Breast epithelium (tissue), 4 donors: ENCODE measurements at regions not wholly inside any gene's neighbourhood (a gene's known extent, or its start where the extent isn't known, plus 50 kb on each side); places are given as distances from the start of the nearest gene placed in this dataset.

Experiments used
- DNase-seq, 2 donors: peaks; one replicate each; pipeline ENCODE4 v3.0.0-alpha.2; 2019; ENCODE audit warnings: low spot score in 2 of 2
- H3K27ac ChIP-seq, 2 donors: fragments of 200-600 bp; sonication (generic) in 1 of 2; one replicate each; pipeline ENCODE4 v1.5.1; 2016 to 2019; ENCODE audit warnings: mild to moderate bottlenecking in 1 of 2
- H3K27me3 ChIP-seq, 2 donors: fragments of 200-600 bp; sonication (generic) in 1 of 2; one replicate each; pipeline versions ENCODE4 v1.5.1 to v1.6.0; 2017 to 2019; ENCODE audit warnings: control low read depth in 1 of 2, mild to moderate bottlenecking in 1 of 2
- H3K36me3 ChIP-seq: fragments of 200-600 bp; one replicate; pipeline ENCODE4 v1.5.1; 2019
- H3K4me1 ChIP-seq, 2 donors: fragments of 200-600 bp; sonication (generic); one replicate each; pipeline ENCODE4 v1.5.1; 2016 to 2019; ENCODE audit warnings: control low read depth in 1 of 2
- H3K4me3 ChIP-seq, 3 donors: fragments of 200-600 bp; sonication (generic); 1 replicate in 2 of 3; 2 replicates in 1 of 3; pipeline ENCODE4 v1.5.1; 2016 to 2019; ENCODE audit warnings: mild to moderate bottlenecking in 3 of 3, moderate library complexity in 2 of 3
- H3K9me3 ChIP-seq, 2 donors: fragments of 200-600 bp; sonication (generic) in 1 of 2; one replicate each; pipeline ENCODE4 v1.5.1; 2016 to 2019; ENCODE audit warnings: control low read depth in 1 of 2
- CTCF ChIP-seq, 3 donors: fragments of 450-650 bp; IDR thresholded peaks; one replicate each; pipeline ENCODE4 v1.5.1; 2016 to 2017; ENCODE audit warnings: antibody characterized with exemption in 3 of 3, mild to moderate bottlenecking in 3 of 3, moderate library complexity in 3 of 3
- POLR2A ChIP-seq: fragments of 450-650 bp; IDR thresholded peaks from one replicate; pipeline ENCODE4 v1.6.1; 2016; ENCODE audit warnings: antibody characterized with exemption, mild to moderate bottlenecking, moderate library complexity
- POLR2AphosphoS5 ChIP-seq, 3 donors: sonication (generic); formaldehyde crosslinking; IDR thresholded peaks; one replicate each; pipeline ENCODE4 v1.6.1; 2017; ENCODE audit warnings: antibody characterized with exemption in 3 of 3
- intact Hi-C: fragments of 100-400 bp; cut with DNase I; formaldehyde crosslinking; loops from one replicate; pipeline ENCODE4 v1.15.1; 2023; ENCODE audit warnings: low total_unique reads

- TF ChIP-seq POLR2AphosphoS5 (IDR thresholded peaks at IDR 0.05) (no peak), CTCF (IDR thresholded peaks at IDR 0.05) (no peak), POLR2A (no peak)
- Histone ChIP-seq H3K9me3 (no peaks in the 10 kb centered on the region), H3K27me3 (no peaks in the 10 kb centered on the region), H3K36me3 (no peaks in the 10 kb centered on the region), H3K4me3 (no peak overlapping the region), H3K4me1 (no peaks in the 10 kb centered on the region), H3K27ac (no peak overlapping the region)
- DNase-seq = no peak
- intact Hi-C loops = no loop called here
Measured at GRCh38 chr12:58596381-58596780, 323.9 kb downstream of the LRIG3 start.

GRCh38 chr12:58601529-58601928 lies 318.8 kb downstream of the LRIG3 start:
- no peaks in the 10 kb centered on the region for H3K4me1 ChIP-seq
- DNase-seq = no peak
- no peaks in the 10 kb centered on the region for H3K36me3 ChIP-seq
- no peaks in the 10 kb centered on the region for H3K9me3 ChIP-seq
- intact Hi-C loops = no loop called here
- no peak overlapping the region for H3K4me3 ChIP-seq
- H3K27me3 ChIP-seq = no peaks in the 10 kb centered on the region
- no peak for TF ChIP-seq CTCF (IDR thresholded peaks at IDR 0.05)
- TF ChIP-seq POLR2AphosphoS5 (IDR thresholded peaks at IDR 0.05) = no peak
- TF ChIP-seq POLR2A = no peak
- no peak overlapping the region for H3K27ac ChIP-seq

GRCh38 chr12:58602179-58602578 lies 318.1 kb downstream of the LRIG3 start:
- no peak overlapping the region for H3K4me3 ChIP-seq
- no peak for TF ChIP-seq POLR2AphosphoS5 (IDR thresholded peaks at IDR 0.05)
- TF ChIP-seq CTCF (IDR thresholded peaks at IDR 0.05) = no peak
- no peak for TF ChIP-seq POLR2A
- no peak for DNase-seq
- H3K27me3 ChIP-seq = no peaks in the 10 kb centered on the region
- intact Hi-C loops = no loop called here
- H3K4me1 ChIP-seq = no peaks in the 10 kb centered on the region
- H3K27ac ChIP-seq = no peak overlapping the region
- no peaks in the 10 kb centered on the region for H3K9me3 ChIP-seq
- no peaks in the 10 kb centered on the region for H3K36me3 ChIP-seq

- intact Hi-C loops = no loop called here
- Histone ChIP-seq H3K4me1 (no peaks in the 10 kb centered on the region), H3K9me3 (no peaks in the 10 kb centered on the region), H3K4me3 (no peak overlapping the region), H3K27me3 (no peaks in the 10 kb centered on the region), H3K36me3 (no peaks in the 10 kb centered on the region), H3K27ac (no peak overlapping the region)
- TF ChIP-seq POLR2AphosphoS5 (IDR thresholded peaks at IDR 0.05) (no peak), POLR2A (no peak), CTCF (IDR thresholded peaks at IDR 0.05) (no peak)
- no peak for DNase-seq
Measured at GRCh38 chr12:58602736-58603135, 317.6 kb downstream of the LRIG3 start.

- no peak for DNase-seq
- no peak overlapping the region for H3K4me3 ChIP-seq
- no peak overlapping the region for H3K27ac ChIP-seq
- no peaks in the 10 kb centered on the region for H3K4me1 ChIP-seq
- H3K27me3 ChIP-seq = no peaks in the 10 kb centered on the region
- intact Hi-C loops = no loop called here
- H3K36me3 ChIP-seq = no peaks in the 10 kb centered on the region
- TF ChIP-seq POLR2AphosphoS5 (IDR thresholded peaks at IDR 0.05) (no peak), CTCF (IDR thresholded peaks at IDR 0.05) (no peak), POLR2A (no peak)
- H3K9me3 ChIP-seq = no peaks in the 10 kb centered on the region
Measured at GRCh38 chr12:58607805-58608204, 312.5 kb downstream of the LRIG3 start.
